ENCODE measurements at regions not wholly inside any gene's neighbourhood (a gene's known extent, or its start where the extent isn't known, plus 50 kb on each side); places are given as distances from the start of the nearest gene placed in this dataset.

GRCh38 chr4:43512253-43512652 lies 619.7 kb downstream of the GRXCR1 start:
- in situ Hi-C loops (cut with HindIII; ENCODE audit: extremely low pct_ligation_motif_present, low pct_unique_long_range_greater_than_20kb) = no loop called here
- no peaks in the 10 kb centered on the region for H3K79me2 ChIP-seq (ENCODE audit: insufficient read depth, low read length)
- DNase-seq (ENCODE audit: low spot score) (no peak), ATAC-seq (no peak), FAIRE-seq (no peak)
- POLR2A ChIA-PET = no interaction called here
- H3K4me1 ChIP-seq (ENCODE audit: insufficient read depth, low read length) = no peaks in the 10 kb centered on the region
- peaks cover 74% of the 10 kb centered on the region for H3K9me3 ChIP-seq (ENCODE audit: low read length)
- WGBS (ENCODE audit: low lambda C conversion rate) = 0% methylated on average over 1 of the region's 1 CpG
- no peak overlapping the region for H3K4me3 ChIP-seq (replicated peaks in 1 of 3; ENCODE audit: insufficient read depth in 1 of 3, low read depth in 2 of 3, low read length in 3 of 3)
- CTCF ChIA-PET (ENCODE audit: low intra/inter-chr PET ratio, low total read pairs) = no interaction called here
- intact Hi-C loops (cut with micrococcal nuclease; ENCODE audit: unreplicated experiment) = no loop called here
- no peak overlapping the region for H2AFZ ChIP-seq (ENCODE audit: low read length)
- no peaks in the 10 kb centered on the region for H3K36me3 ChIP-seq (replicated peaks in 1 of 2; ENCODE audit: control insufficient read depth in 1 of 2, insufficient read depth in 2 of 2, low read length in 2 of 2)
- no peaks in the 10 kb centered on the region for H4K20me1 ChIP-seq (ENCODE audit: insufficient read depth, low read length)
- no peaks in the 10 kb centered on the region for H3K27me3 ChIP-seq (ENCODE audit: control insufficient read depth in 1 of 2, insufficient read depth in 2 of 2, low read length in 2 of 2)
- no peak overlapping the region for H3K4me2 ChIP-seq (ENCODE audit: low read depth, low read length)
- TF ChIP-seq MIER3 (CRISPR knock-in tag; IDR thresholded peaks at IDR 0.05; ENCODE audit: borderline replicate concordance) (no peak), IRF2 (CRISPR knock-in tag; IDR thresholded peaks at IDR 0.05) (no peak), ZBTB14 (CRISPR knock-in tag; IDR thresholded peaks at IDR 0.05) (no peak), SOX6 (IDR thresholded peaks at IDR 0.05) (no peak), SOX6 (CRISPR knock-in tag; IDR thresholded peaks at IDR 0.05) (no peak), ZNF777 (CRISPR knock-in tag; IDR thresholded peaks at IDR 0.05) (no peak), NCOA5 (CRISPR knock-in tag; IDR thresholded peaks at IDR 0.05) (no peak), EED (CRISPR knock-in tag; IDR thresholded peaks at IDR 0.05) (no peak), RARG (CRISPR knock-in tag; IDR thresholded peaks at IDR 0.05; ENCODE audit: low read depth) (no peak), RORA (CRISPR knock-in tag; IDR thresholded peaks at IDR 0.05) (no peak), ZBTB49 (CRISPR knock-in tag; IDR thresholded peaks at IDR 0.05; ENCODE audit: borderline replicate concordance) (no peak)
- BruUV-seq (replicated peaks) = no TSS peak
- no peak overlapping the region for H3K9ac ChIP-seq (ENCODE audit: insufficient read depth, low read depth, low read length)
- H3K27ac ChIP-seq (ENCODE audit: extremely low read length, insufficient read depth, low read length) = no peak overlapping the region

Data from HepG2 (cell line).